GM10248 (cell line): ENCODE measurements at regions not wholly inside any gene's neighbourhood (a gene's known extent, or its start where the extent isn't known, plus 50 kb on each side); places are given as distances from the start of the nearest gene placed in this dataset.

Source experiments
- CTCF ChIA-PET: fragments of 300-600 bp; sonication (Branson Sonifier 250); formaldehyde crosslinking; extraction: SDS; loops from one replicate; lab custom pipeline; 2021; ENCODE audit warnings: antibody characterized with exemption; lab: Yijun Ruan, JAX
- POLR2A ChIA-PET: fragments of 350-650 bp; sonication (Branson Sonifier 250); formaldehyde crosslinking; extraction: SDS; loops from one replicate; lab custom pipeline; 2020; ENCODE audit warnings: antibody characterized with exemption; lab: Yijun Ruan, JAX
- DNase-seq: peaks from one replicate; pipeline ENCODE4 v3.0.0; 2012; ENCODE audit errors: extremely low spot score
- CTCF ChIP-seq: IDR thresholded peaks from 2 replicates; pipeline ENCODE4 v1.5.1; 2012; ENCODE audit warnings: mild to moderate bottlenecking, low read depth; ENCODE audit errors: extremely low read depth, missing control alignments, control extremely low read depth

GRCh38 chr18:1481577-1481976 lies 576.9 kb downstream of the ADCYAP1 start:
- ChIA-PET POLR2A (no interaction called here), CTCF (interaction anchor here (1.1 kb wide), 1 partner anchor 16 kb away, joined by 3 read pairs; no protein-coding TSS in a partner anchor)
- TF ChIP-seq CTCF: no peak
- no peak for DNase-seq

- ChIA-PET CTCF (no interaction called here), POLR2A (no interaction called here)
- TF ChIP-seq CTCF: no peak
- no peak for DNase-seq
These were observed 578.7 kb downstream of the ADCYAP1 start for GRCh38 chr18:1483385-1483784.

GRCh38 chr18:1487457-1487856 lies 582.8 kb downstream of the ADCYAP1 start:
- no peak for DNase-seq
- ChIA-PET POLR2A (no interaction called here), CTCF (no interaction called here)
- no peak for TF ChIP-seq CTCF

- ChIA-PET CTCF (no interaction called here), POLR2A (no interaction called here)
- no peak for DNase-seq
- no peak for TF ChIP-seq CTCF
These were observed 583.7 kb downstream of the ADCYAP1 start for GRCh38 chr18:1488394-1488793.

GRCh38 chr18:1488957-1489356 lies 584.3 kb downstream of the ADCYAP1 start:
- ChIA-PET CTCF (no interaction called here), POLR2A (no interaction called here)

GRCh38 chr18:1495387-1495786 lies 590.7 kb downstream of the ADCYAP1 start:
- POLR2A ChIA-PET: no interaction called here
- CTCF ChIA-PET: interaction anchor here (1.1 kb wide), 1 partner anchor 20 kb away, joined by 3 read pairs; no protein-coding TSS in a partner anchor
- no peak for TF ChIP-seq CTCF
- no peak for DNase-seq

More at GRCh38 chr18:1488957-1489356, 584.3 kb downstream of the ADCYAP1 start:
- no peak for DNase-seq
- no peak for TF ChIP-seq CTCF

GRCh38 chr18:1496096-1496495 lies 591.4 kb downstream of the ADCYAP1 start:
- no peak for DNase-seq
- ChIA-PET CTCF (interaction anchor here (1.1 kb wide), 1 partner anchor 21 kb away, joined by 3 read pairs; no protein-coding TSS in a partner anchor), POLR2A (no interaction called here)
- no peak for TF ChIP-seq CTCF
